HG03571 (cell line): ENCODE measurements at regions not wholly inside any gene's neighbourhood (a gene's known extent, or its start where the extent isn't known, plus 50 kb on each side); places are given as distances from the start of the nearest gene placed in this dataset.

Experiments used
- ATAC-seq: cut with Tn5 transposase; IDR thresholded peaks from one replicate; pipeline ENCODE4 v1.9.1; 2021; ENCODE audit not compliant: unreplicated experiment

- ATAC-seq = no peak
Observed at GRCh38 chr5:82766206-82766605, 311.0 kb downstream of the TMEM167A start.

- ATAC-seq = no peak
Observed at GRCh38 chr5:82765765-82766164, 311.4 kb downstream of the TMEM167A start.

GRCh38 chr5:82760856-82761255, 316.3 kb downstream of the TMEM167A start:
- no peak for ATAC-seq

GRCh38 chr5:82758881-82759280, 318.3 kb downstream of the TMEM167A start:
- ATAC-seq = no peak

GRCh38 chr5:82754759-82755158, 322.4 kb downstream of the TMEM167A start:
- ATAC-seq = peak; percentile 94

- no peak for ATAC-seq
Observed at GRCh38 chr5:82754036-82754746, 323.0 kb downstream of the TMEM167A start.

- ATAC-seq = no peak
Observed at GRCh38 chr5:82753374-82753773, 323.8 kb downstream of the TMEM167A start.

GRCh38 chr5:82749461-82749820, 327.8 kb downstream of the TMEM167A start:
- ATAC-seq = no peak

GRCh38 chr5:82748688-82749460, 328.3 kb downstream of the TMEM167A start:
- no peak for ATAC-seq

- ATAC-seq = no peak
Observed at GRCh38 chr5:82747986-82748385, 329.2 kb downstream of the TMEM167A start.

GRCh38 chr5:82745016-82745415, 332.2 kb downstream of the TMEM167A start:
- ATAC-seq = no peak

GRCh38 chr5:82738681-82739269, 338.4 kb downstream of the TMEM167A start:
- ATAC-seq = no peak

GRCh38 chr5:82735160-82735789, 341.9 kb downstream of the TMEM167A start:
- ATAC-seq = no peak

GRCh38 chr5:82734347-82734746, 342.8 kb downstream of the TMEM167A start:
- no peak for ATAC-seq

GRCh38 chr5:82730913-82731312, 346.3 kb downstream of the TMEM167A start:
- no peak for ATAC-seq

GRCh38 chr5:82728926-82729702, 348.1 kb downstream of the TMEM167A start:
- ATAC-seq = no peak

- ATAC-seq = no peak
Observed at GRCh38 chr5:82723168-82723567, 354.0 kb downstream of the TMEM167A start.

- no peak for ATAC-seq
Observed at GRCh38 chr5:82721087-82721410, 356.1 kb downstream of the TMEM167A start.

- no peak for ATAC-seq
Observed at GRCh38 chr5:82720213-82721086, 356.7 kb downstream of the TMEM167A start.

- no peak for ATAC-seq
Observed at GRCh38 chr5:82719368-82719767, 357.8 kb downstream of the TMEM167A start.
